ENCODE measurements at regions not wholly inside any gene's neighbourhood (a gene's known extent, or its start where the extent isn't known, plus 50 kb on each side); places are given as distances from the start of the nearest gene placed in this dataset.

DNA sequence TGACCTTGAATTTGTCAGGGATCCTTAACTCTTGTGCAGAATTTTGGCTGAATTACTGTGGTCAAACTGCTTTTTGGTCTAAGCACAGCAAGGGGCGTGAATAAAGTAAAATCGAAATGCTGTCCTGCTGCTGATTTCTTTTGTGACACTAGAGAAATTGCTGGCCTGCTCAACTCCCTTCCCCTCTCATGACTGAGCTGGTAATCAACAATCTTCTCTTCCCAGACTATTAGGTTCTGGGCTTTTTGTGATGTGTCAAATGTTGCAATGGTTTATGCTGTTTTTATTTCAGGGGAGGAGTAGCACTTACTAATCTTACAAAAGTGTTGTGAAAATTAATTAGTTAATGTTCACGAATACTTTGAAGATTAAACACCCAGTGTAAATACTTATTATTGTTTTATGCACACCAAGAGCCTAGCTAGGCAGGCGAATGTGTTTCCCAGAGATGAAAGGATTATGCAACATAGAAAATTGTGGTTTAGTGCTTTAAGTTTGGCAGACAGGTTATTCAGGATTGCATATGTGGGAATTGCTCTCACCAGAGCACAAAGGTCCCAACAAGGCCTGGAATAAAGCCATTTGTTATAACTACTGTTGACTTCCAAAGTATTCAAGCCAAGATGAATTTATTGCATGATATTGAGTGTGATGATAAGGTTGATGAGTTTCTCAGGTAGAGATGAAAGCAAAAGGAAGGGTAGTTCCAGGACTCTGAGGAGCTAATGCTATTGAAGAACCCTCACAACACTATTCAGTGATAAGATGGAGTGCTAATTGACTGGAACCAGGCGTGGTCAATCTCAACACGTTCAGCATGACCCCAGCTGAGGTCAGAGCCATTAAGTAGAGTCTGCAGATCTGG is 280.7 kb upstream of the ZNF608 start:
- no peak overlapping the region for H3K4me3 ChIP-seq (ENCODE audit: low read depth in 1 of 2, low read length in 2 of 2)
- no peaks in the 10 kb centered on the region for H3K9me3 ChIP-seq (ENCODE audit: low read length)
- H3K27ac ChIP-seq (ENCODE audit: low read depth, low read length), result no peak overlapping the region
- no peaks in the 10 kb centered on the region for H3K27me3 ChIP-seq (ENCODE audit: control insufficient read depth in 1 of 2, insufficient read depth in 2 of 2, low read length in 2 of 2)
- no peaks in the 10 kb centered on the region for H3K36me3 ChIP-seq (ENCODE audit: insufficient read depth, low read length)
- no peak overlapping the region for H3K9ac ChIP-seq (ENCODE audit: low read length)
- H3K4me1 ChIP-seq (ENCODE audit: insufficient read depth, low read length), result no peaks in the 10 kb centered on the region

DNA sequence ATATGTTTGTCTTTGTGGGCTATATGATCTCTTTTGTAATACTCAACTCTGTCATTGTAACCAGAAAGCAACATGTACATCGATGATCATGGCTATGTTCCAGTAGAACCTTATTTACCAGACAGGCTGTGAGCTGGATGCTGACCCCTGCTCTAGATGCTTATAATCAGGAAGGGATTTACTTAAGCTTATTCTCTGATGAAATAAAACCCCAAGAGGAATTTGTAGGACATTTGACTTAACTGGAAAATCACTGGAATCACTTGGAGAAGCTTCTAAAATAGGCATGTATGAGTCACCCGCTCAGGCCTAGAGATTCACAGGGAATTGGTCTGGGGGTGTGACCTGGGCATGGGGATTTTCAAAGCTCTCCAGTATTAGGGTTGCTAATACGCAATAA is 285.8 kb upstream of the ZNF608 start:
- no peak overlapping the region for H3K9ac ChIP-seq (ENCODE audit: low read length)
- no peaks in the 10 kb centered on the region for H3K27me3 ChIP-seq (ENCODE audit: control insufficient read depth in 1 of 2, insufficient read depth in 2 of 2, low read length in 2 of 2)

DNA sequence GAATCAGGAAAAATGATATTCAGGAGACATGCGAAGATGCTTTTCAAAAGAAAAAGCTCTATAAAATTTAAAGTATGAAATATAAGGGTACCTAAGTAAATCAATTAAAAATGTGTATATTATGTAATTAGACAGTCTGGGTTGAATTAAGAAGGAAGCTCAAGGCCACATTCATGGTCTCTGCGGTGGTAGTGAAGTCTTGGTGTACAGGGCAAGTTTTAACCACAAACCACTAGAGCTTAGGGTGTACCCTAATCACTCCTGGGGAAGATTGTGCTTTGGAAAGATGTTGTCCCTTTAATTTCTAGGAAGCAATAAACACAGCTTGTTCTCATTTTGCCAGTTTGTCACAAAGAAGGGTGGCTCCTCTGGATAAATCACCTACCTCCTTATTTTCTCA is 287.2 kb upstream of the ZNF608 start:
- H3K9me3 ChIP-seq (ENCODE audit: low read length), result no peaks in the 10 kb centered on the region
- H3K27ac ChIP-seq (ENCODE audit: low read depth, low read length), result no peak overlapping the region
- no peaks in the 10 kb centered on the region for H3K4me1 ChIP-seq (ENCODE audit: insufficient read depth, low read length)

More for the DNA sequence above, 285.8 kb upstream of the ZNF608 start:
- no peaks in the 10 kb centered on the region for H3K4me1 ChIP-seq (ENCODE audit: insufficient read depth, low read length)
- H3K4me3 ChIP-seq (ENCODE audit: low read depth in 1 of 2, low read length in 2 of 2), result no peak overlapping the region
- H3K36me3 ChIP-seq (ENCODE audit: insufficient read depth, low read length), result no peaks in the 10 kb centered on the region
- H3K9me3 ChIP-seq (ENCODE audit: low read length), result no peaks in the 10 kb centered on the region
- H3K27ac ChIP-seq (ENCODE audit: low read depth, low read length), result no peak overlapping the region

DNA sequence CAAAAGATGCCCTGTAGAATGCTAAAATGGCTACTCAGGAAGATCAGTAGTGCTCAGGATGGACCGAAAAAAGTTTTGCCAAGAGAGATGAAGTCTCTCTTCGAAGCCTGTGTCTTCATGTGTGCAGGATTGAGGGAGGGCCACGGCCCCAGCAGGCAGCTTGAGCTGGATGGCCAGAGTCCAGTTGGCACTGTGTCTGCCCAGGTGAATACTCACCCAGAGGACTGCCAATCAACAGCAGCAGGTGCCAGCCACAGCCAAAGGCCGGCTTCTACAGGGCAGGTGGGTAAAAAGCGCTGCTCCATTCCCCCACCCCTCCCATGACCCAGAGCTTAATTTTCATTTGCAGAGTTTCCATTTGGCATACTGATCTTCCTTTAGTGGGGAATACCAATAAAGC is 287.9 kb upstream of the ZNF608 start:
- Histone ChIP-seq H3K27ac (ENCODE audit: low read depth, low read length) (no peak overlapping the region), H3K4me3 (ENCODE audit: low read depth in 1 of 2, low read length in 2 of 2) (no peak overlapping the region), H3K36me3 (ENCODE audit: insufficient read depth, low read length) (no peaks in the 10 kb centered on the region), H3K4me1 (ENCODE audit: insufficient read depth, low read length) (no peaks in the 10 kb centered on the region), H3K27me3 (ENCODE audit: control insufficient read depth in 1 of 2, insufficient read depth in 2 of 2, low read length in 2 of 2) (no peaks in the 10 kb centered on the region), H3K9ac (ENCODE audit: low read length) (no peak overlapping the region), H3K9me3 (ENCODE audit: low read length) (no peaks in the 10 kb centered on the region)

More for the DNA sequence above, 287.2 kb upstream of the ZNF608 start:
- Histone ChIP-seq H3K9ac (ENCODE audit: low read length) (no peak overlapping the region), H3K4me3 (ENCODE audit: low read depth in 1 of 2, low read length in 2 of 2) (no peak overlapping the region), H3K36me3 (ENCODE audit: insufficient read depth, low read length) (no peaks in the 10 kb centered on the region), H3K27me3 (ENCODE audit: control insufficient read depth in 1 of 2, insufficient read depth in 2 of 2, low read length in 2 of 2) (no peaks in the 10 kb centered on the region)

DNA sequence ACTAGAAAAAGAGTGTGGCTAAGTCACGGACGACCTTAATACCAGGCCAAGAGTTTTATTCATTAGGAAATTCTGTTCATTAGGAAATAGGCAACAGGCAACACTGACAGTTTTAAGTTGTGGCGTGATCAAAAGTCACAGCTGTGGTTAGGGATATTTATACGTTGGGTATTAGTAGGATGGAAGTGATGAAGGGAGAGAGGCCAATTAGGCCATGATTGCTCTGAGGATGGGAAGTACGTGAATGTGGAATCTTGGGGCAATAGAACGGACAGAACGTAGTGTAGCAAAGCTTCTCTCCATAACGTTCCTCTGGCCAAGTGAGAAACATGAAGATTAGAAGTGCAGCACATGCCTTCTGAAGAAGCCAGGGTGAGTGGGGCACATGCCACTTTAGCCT is 290.1 kb upstream of the ZNF608 start:
- Histone ChIP-seq H3K4me1 (ENCODE audit: insufficient read depth, low read length) (no peaks in the 10 kb centered on the region), H3K9ac (ENCODE audit: low read length) (no peak overlapping the region), H3K9me3 (ENCODE audit: low read length) (no peaks in the 10 kb centered on the region), H3K27me3 (ENCODE audit: control insufficient read depth in 1 of 2, insufficient read depth in 2 of 2, low read length in 2 of 2) (no peaks in the 10 kb centered on the region), H3K4me3 (ENCODE audit: low read depth in 1 of 2, low read length in 2 of 2) (no peak overlapping the region), H3K27ac (ENCODE audit: low read depth, low read length) (no peak overlapping the region), H3K36me3 (ENCODE audit: insufficient read depth, low read length) (no peaks in the 10 kb centered on the region)

DNA sequence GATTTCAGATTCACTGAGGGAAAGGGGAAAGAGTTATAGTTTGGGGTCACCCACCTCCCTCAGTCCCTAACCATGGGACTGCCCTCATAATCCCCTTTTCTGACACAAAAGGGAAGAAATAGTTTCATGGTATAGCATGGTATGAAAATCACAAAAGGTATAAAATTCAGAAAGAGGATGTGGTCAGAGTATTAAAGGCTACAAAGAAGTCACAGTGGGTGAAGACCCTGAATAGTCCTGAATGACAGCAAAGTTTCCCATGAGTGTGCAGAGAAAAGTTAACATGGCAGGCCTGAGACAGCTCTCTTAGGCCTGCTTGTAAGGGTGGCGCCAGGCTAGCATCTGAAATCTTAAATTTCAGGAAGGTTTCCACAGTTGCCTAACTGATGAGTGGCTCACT is 290.6 kb upstream of the ZNF608 start:
- Histone ChIP-seq H3K36me3 (ENCODE audit: insufficient read depth, low read length) (no peaks in the 10 kb centered on the region), H3K4me3 (ENCODE audit: low read depth in 1 of 2, low read length in 2 of 2) (no peak overlapping the region), H3K9me3 (ENCODE audit: low read length) (no peaks in the 10 kb centered on the region), H3K27ac (ENCODE audit: low read depth, low read length) (no peak overlapping the region), H3K9ac (ENCODE audit: low read length) (no peak overlapping the region), H3K4me1 (ENCODE audit: insufficient read depth, low read length) (no peaks in the 10 kb centered on the region), H3K27me3 (ENCODE audit: control insufficient read depth in 1 of 2, insufficient read depth in 2 of 2, low read length in 2 of 2) (no peaks in the 10 kb centered on the region)

DNA sequence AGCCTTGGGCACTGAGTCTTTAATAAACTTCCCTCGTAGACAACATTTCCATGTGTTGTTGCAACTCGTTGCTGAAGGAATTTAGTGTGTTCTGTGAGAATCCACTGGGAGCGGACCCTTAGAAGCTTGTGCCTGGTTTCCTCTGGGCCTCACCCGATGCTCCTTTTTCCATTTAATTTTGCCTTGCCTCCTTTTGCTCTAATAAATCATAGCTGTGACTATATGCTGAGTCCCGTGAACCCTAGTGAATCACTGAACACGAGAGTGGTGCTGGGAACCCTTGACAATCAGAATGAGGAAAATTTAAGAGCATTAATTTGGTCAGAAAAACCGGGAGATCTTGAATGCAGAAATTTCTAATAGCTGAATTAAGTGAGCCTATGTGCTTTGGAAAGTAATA is 291.1 kb upstream of the ZNF608 start:
- H3K9me3 ChIP-seq (ENCODE audit: low read length), result no peaks in the 10 kb centered on the region
- no peaks in the 10 kb centered on the region for H3K27me3 ChIP-seq (ENCODE audit: control insufficient read depth in 1 of 2, insufficient read depth in 2 of 2, low read length in 2 of 2)
- H3K4me3 ChIP-seq (ENCODE audit: low read depth in 1 of 2, low read length in 2 of 2), result no peak overlapping the region
- no peaks in the 10 kb centered on the region for H3K4me1 ChIP-seq (ENCODE audit: insufficient read depth, low read length)
- no peak overlapping the region for H3K9ac ChIP-seq (ENCODE audit: low read length)
- no peak overlapping the region for H3K27ac ChIP-seq (ENCODE audit: low read depth, low read length)
- H3K36me3 ChIP-seq (ENCODE audit: insufficient read depth, low read length), result no peaks in the 10 kb centered on the region

DNA sequence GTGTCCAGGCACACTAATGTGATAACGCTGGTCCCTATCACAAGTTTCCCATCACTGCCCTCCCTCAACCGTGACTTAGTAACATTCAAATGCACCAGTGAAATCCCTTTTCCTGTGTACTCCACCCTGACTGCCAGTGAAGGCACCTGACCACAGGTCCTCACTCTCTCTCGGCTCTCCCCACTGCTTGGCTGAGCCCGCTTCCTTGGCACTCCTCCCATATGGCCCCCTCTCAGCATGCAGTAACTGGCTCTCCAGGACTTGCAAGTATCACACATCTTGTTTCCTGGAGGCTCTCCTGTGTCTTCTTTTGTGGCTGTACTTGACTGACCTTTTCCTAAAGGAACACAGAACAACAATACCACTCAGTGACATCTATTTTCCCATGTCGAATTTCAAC is 292.0 kb upstream of the ZNF608 start:
- Histone ChIP-seq H3K36me3 (ENCODE audit: insufficient read depth, low read length) (no peaks in the 10 kb centered on the region), H3K27me3 (ENCODE audit: control insufficient read depth in 1 of 2, insufficient read depth in 2 of 2, low read length in 2 of 2) (no peaks in the 10 kb centered on the region), H3K9me3 (ENCODE audit: low read length) (no peaks in the 10 kb centered on the region), H3K4me1 (ENCODE audit: insufficient read depth, low read length) (peaks cover 2% of the 10 kb centered on the region), H3K27ac (ENCODE audit: low read depth, low read length) (no peak overlapping the region), H3K9ac (ENCODE audit: low read length) (no peak overlapping the region), H3K4me3 (ENCODE audit: low read depth in 1 of 2, low read length in 2 of 2) (no peak overlapping the region)

DNA sequence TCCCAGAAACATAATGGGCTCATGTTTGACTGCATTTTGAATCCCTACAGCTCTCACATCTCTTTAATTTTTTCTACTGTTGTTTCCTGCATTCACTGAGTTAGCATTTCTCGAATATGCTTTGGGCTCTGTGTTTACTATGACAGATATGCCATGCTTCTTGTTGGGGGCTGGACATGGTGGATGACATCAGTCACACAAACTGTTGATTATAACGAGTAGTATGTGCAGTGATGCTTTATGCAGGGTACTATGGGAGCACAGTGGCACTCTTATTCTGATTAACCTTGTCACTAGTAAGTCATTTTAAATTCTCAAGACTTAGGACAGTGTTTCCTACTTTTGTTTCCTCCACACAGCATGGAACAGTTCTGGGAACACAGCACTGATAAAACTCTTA is 295.4 kb upstream of the ZNF608 start:
- Histone ChIP-seq H3K27ac (ENCODE audit: low read depth, low read length) (no peak overlapping the region), H3K27me3 (ENCODE audit: control insufficient read depth in 1 of 2, insufficient read depth in 2 of 2, low read length in 2 of 2) (no peaks in the 10 kb centered on the region), H3K4me1 (ENCODE audit: insufficient read depth, low read length) (peaks cover 11% of the 10 kb centered on the region), H3K9me3 (ENCODE audit: low read length) (no peaks in the 10 kb centered on the region), H3K4me3 (ENCODE audit: low read depth in 1 of 2, low read length in 2 of 2) (no peak overlapping the region), H3K9ac (ENCODE audit: low read length) (no peak overlapping the region), H3K36me3 (ENCODE audit: insufficient read depth, low read length) (no peaks in the 10 kb centered on the region)

DNA sequence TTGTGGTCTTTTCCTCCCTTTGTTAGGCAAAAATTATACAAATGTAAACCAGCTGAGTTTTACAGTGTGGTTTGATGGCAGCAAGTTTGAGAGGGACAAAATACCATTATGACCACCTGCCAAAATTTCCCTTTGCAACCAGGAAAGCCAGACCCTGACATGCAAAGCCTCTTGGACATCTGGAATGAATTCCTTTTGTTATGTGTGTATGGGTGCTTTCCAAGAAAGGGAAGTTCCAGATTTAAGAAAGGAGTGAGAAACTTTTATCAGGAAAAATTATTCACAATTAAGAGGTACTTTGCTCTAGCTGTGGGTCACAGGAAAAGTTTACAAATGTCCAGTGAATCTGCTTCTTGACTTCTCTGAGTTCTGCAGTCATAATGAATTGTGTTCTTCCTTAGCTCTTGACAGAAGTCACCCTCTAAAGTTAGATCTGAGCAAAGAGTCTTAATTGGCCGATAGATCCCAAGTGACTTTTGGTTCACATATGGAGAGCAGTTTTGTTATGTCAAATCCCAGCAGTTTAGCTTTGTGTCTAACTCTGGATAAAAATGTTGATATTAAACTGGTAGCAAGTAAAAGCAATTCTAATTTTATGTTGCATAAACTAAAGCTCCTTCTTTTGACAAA is 295.9 kb upstream of the ZNF608 start:
- no peaks in the 10 kb centered on the region for H3K27me3 ChIP-seq (ENCODE audit: control insufficient read depth in 1 of 2, insufficient read depth in 2 of 2, low read length in 2 of 2)
- H3K4me1 ChIP-seq (ENCODE audit: insufficient read depth, low read length), result peaks cover 11% of the 10 kb centered on the region
- H3K9ac ChIP-seq (ENCODE audit: low read length), result no peak overlapping the region
- H3K27ac ChIP-seq (ENCODE audit: low read depth, low read length), result no peak overlapping the region
- no peak overlapping the region for H3K4me3 ChIP-seq (ENCODE audit: low read depth in 1 of 2, low read length in 2 of 2)
- no peaks in the 10 kb centered on the region for H3K9me3 ChIP-seq (ENCODE audit: low read length)
- H3K36me3 ChIP-seq (ENCODE audit: insufficient read depth, low read length), result no peaks in the 10 kb centered on the region

DNA sequence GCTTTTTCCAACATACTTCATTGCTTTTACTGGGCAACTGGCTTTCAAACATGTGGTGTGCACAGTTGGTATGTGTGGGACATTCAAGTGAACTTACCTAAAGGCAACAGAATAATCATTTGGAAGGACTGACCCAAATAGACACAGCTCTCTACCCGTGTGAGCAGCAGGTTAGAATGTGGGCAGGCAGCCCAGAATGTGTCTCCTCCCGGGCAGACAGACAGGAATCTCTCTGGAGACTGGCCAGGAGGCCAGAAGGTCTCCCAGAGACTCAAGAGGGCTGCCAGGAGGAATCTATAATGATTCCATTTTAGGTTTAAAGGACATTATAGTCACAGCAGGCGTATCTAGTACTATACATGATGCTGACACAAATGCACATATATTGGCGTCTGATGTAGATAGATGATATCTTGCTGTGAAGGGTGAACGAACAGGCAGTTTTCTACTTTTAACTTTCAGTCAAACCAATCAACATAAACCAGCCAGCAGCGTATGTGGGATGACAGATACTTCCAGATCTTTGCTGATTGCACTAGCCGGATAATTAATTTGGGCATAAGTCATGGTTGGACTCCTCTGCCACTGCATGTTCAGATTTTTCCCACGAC is 297.4 kb upstream of the ZNF608 start:
- Histone ChIP-seq H3K27ac (ENCODE audit: low read depth, low read length) (no peak overlapping the region), H3K9ac (ENCODE audit: low read length) (no peak overlapping the region), H3K4me3 (ENCODE audit: low read depth in 1 of 2, low read length in 2 of 2) (no peak overlapping the region)

More for the DNA sequence above, 297.4 kb upstream of the ZNF608 start:
- H3K4me1 ChIP-seq (ENCODE audit: insufficient read depth, low read length), result peaks cover 11% of the 10 kb centered on the region
- H3K36me3 ChIP-seq (ENCODE audit: insufficient read depth, low read length), result no peaks in the 10 kb centered on the region
- no peaks in the 10 kb centered on the region for H3K9me3 ChIP-seq (ENCODE audit: low read length)
- no peaks in the 10 kb centered on the region for H3K27me3 ChIP-seq (ENCODE audit: control insufficient read depth in 1 of 2, insufficient read depth in 2 of 2, low read length in 2 of 2)

Data from muscle layer of colon (tissue), 2 donors.